Suprapubic skin (tissue), 4 donors: ENCODE measurements at regions not wholly inside any gene's neighbourhood (a gene's known extent, or its start where the extent isn't known, plus 50 kb on each side); places are given as distances from the start of the nearest gene placed in this dataset.
"Not testable (repeated sequence)": the region's sequence is repeated elsewhere in the genome, so short reads cannot be mapped to it uniquely, and the experiment has no call there.

ENCODE experiments used
- DNase-seq, 2 donors: peaks; one replicate each; pipeline ENCODE4 v3.0.0-alpha.2; 2019; ENCODE audit warnings: low spot score in 2 of 2
- H3K27ac ChIP-seq: fragments of 200-600 bp; sonication (generic); one replicate; pipeline ENCODE4 v1.5.1; 2019
- H3K27me3 ChIP-seq: fragments of 200-600 bp; sonication (generic); one replicate; pipeline ENCODE4 v1.5.1; 2019
- H3K36me3 ChIP-seq: fragments of 200-600 bp; sonication (generic); one replicate; pipeline ENCODE4 v1.5.1; 2019
- H3K4me1 ChIP-seq: fragments of 200-600 bp; sonication (generic); one replicate; pipeline ENCODE4 v1.5.1; 2019
- H3K4me3 ChIP-seq: fragments of 200-600 bp; sonication (generic); one replicate; pipeline ENCODE4 v1.5.1; 2019; ENCODE audit warnings: mild to moderate bottlenecking
- H3K9me3 ChIP-seq: fragments of 200-600 bp; sonication (generic); one replicate; pipeline ENCODE4 v1.5.1; 2019
- WGBS: methylation state at CpG from one replicate; pipeline ENCODE4 v1.1.5; 2018; 5-methylcytosine and 5-hydroxymethylcytosine counted together

DNA sequence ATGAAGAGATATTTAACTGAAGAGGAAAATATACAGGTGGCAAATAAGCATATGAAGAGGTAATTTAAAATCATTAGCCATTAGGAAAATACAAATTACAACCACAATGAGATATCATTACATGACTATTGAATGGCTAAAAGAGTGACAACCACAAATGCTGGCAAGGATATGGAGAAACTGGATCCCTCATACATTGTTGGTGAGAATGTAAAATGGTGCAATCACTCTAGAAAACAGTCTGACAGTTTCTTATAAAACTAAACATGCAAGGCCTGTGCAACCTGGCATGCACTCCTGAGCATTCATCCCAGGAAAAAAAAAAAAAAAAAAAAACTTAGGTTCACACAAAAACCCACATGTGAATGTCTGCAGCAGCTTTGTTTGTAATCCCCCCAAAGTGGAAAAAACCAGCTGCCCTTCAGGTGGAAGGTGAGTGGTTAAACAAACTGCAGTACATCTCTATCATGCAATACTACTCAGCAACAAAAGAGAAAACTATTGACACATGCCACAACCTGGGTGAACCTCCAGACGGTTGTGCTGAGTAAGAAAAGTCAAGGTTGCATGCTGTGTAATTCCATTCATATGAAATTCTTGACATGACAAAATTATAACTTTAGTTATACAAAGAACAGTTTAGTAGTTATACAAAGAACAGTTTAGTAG, 189.2 kb upstream of the IRF2BP2 start:
- not testable (repeated sequence) for H3K27ac ChIP-seq, H3K36me3 ChIP-seq, H3K9me3 ChIP-seq, H3K4me3 ChIP-seq, H3K27me3 ChIP-seq, H3K4me1 ChIP-seq, DNase-seq
- whole genome bisulfite sequencing: 83% methylated on average over 1 of the region's 1 CpG

DNA sequence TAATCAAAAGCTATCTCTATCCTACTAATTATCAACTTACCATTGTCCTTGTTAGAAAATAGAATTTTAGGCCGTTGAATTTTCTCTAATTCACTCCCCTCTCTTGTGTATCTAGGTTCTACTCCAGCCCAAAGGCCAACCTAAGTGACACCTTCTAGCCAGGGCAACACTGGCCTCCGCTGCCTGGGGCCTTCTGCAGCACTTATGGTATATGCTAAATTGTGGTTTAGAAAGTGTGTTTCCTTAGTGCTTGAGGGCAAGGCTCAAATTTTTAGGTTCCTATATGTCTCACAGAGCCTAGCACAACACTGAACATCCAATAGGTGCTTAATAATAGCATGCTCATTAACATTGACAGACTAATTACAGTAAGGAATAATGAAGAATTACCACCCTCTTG, 187.2 kb upstream of the IRF2BP2 start:
- H3K36me3 ChIP-seq, H3K4me1 ChIP-seq, DNase-seq, H3K9me3 ChIP-seq, H3K4me3 ChIP-seq, H3K27me3 ChIP-seq, H3K27ac ChIP-seq: not testable (repeated sequence)
- no CpG with 5 or more reads among the region's 2 CpGs for WGBS

DNA sequence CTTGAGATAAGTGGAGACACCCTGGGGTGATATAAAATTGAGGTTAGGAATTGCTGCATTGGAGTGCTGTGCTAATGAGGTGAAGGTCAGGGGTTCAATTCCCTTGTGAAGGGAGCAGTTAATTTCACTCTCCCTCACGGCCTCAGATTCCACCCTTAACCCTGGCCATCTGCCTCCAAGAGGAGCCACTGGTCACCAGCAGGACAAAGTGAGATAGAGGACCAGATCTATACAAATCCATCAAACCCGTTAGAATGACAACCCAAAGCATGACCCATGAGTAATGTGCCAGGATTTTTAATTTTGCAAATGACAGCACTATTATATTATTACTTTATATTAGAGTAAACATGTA, 186.4 kb upstream of the IRF2BP2 start:
- not testable (repeated sequence) for H3K27ac ChIP-seq, H3K4me3 ChIP-seq, H3K36me3 ChIP-seq, H3K4me1 ChIP-seq, H3K27me3 ChIP-seq, H3K9me3 ChIP-seq, DNase-seq
- WGBS: 81% methylated on average over 2 of the region's 2 CpGs

DNA sequence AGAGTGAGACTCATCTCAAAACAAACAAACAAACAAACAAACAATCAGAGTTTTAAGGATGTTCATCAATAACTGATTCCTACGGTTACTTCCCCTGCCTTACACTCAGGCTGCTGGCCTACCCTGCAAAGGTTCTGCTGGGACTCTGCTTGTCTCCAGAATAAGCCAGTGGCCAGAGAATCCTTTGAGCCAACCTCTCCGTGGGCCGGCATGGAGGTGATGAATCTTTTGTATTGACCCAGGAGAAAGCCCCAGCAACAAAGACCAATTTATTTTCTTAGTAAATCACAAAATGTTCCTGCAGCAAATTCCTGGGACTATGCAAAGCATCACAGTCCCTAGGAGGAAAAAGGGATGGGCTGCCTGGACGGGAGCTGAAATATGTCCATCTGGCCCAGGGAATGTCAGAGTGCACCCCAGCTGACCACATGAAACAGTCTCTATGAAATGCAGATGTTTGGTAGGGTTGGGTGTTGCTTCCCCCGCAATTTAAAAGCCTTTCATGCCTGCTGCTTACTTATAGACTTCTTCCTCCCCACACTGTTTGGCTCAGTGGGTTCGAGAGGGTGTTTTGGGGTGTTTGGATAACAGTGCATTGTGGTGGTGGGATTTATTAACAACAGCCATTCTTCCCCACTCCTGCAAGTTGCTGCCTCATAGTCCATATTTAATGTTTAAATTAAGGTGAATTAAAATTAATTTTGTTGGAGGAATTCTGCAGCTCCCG, 185.9 kb upstream of the IRF2BP2 start:
- H3K4me3 ChIP-seq, H3K4me1 ChIP-seq: not testable (repeated sequence)
- WGBS: 69% methylated on average over 7 of the region's 7 CpGs

DNA sequence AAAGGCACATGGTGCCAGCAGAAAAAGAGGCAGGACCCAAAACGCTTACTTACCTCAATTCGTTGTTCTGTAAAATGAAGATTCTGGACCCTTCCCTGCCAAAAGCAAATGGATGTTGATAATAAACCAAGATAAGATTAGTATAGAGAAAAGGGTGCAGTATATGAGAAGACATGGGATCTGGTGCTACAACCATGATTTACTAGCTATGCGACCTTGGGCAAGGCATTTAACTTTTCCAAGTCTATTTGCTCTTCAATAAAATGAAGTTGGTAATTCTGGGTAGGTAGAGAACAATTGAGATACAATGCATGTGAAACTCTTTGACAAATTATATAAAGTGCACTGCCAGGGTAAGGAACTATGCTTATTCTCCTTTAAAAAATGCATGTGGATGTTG, 185.0 kb upstream of the IRF2BP2 start:
- WGBS: 94% methylated on average over 2 of the region's 3 CpGs
- not testable (repeated sequence) for H3K27ac ChIP-seq, H3K36me3 ChIP-seq, H3K27me3 ChIP-seq, H3K4me3 ChIP-seq, H3K4me1 ChIP-seq, DNase-seq, H3K9me3 ChIP-seq

More for the DNA sequence above, 185.9 kb upstream of the IRF2BP2 start:
- H3K27me3 ChIP-seq, H3K9me3 ChIP-seq, DNase-seq, H3K36me3 ChIP-seq, H3K27ac ChIP-seq: not testable (repeated sequence)

DNA sequence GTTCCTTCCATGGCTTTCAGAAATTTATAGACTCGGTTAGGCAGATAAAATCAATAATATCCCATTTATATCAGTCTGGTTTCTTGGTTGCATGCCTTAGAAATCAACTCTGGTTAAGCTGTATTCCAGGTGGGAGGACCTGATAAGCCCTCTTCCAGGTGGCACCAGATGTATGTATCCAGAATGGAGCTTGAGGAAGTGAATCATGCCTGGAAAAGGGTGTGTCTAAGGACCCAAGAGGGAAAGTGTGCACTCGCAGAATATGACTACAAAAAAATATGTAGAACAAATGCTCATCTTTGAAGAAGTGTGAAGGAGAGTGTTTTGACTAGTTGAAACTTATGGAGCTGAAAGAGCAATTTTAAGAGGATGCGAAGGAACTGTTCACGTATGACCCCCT, 184.5 kb upstream of the IRF2BP2 start:
- H3K4me3 ChIP-seq, H3K36me3 ChIP-seq, DNase-seq, H3K4me1 ChIP-seq, H3K27me3 ChIP-seq, H3K27ac ChIP-seq, H3K9me3 ChIP-seq: not testable (repeated sequence)
- WGBS: 40% methylated on average over 1 of the region's 4 CpGs

DNA sequence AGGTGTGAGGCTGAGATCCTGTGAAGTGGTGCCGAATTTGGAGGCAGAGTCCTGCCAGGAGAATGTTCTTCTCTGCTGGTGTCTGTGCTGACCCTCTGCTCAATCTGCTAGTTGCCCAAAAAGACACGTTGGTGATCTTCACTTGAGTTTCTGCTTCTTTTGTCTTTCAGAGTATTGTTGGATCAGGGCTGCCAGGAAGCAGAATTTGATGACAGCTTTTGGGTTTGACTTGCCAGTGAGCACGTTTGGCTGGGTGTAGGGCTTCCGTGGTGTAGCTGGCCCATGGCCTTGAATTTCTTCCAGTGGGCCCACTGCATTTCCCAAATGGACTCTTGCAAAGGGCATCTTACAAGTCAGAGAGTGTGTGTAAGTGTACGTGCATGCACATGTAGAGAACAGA, 183.9 kb upstream of the IRF2BP2 start:
- not testable (repeated sequence) for H3K4me3 ChIP-seq, H3K36me3 ChIP-seq, H3K4me1 ChIP-seq, DNase-seq, H3K9me3 ChIP-seq, H3K27me3 ChIP-seq, H3K27ac ChIP-seq
- no CpG with 5 or more reads among the region's 5 CpGs for WGBS

DNA sequence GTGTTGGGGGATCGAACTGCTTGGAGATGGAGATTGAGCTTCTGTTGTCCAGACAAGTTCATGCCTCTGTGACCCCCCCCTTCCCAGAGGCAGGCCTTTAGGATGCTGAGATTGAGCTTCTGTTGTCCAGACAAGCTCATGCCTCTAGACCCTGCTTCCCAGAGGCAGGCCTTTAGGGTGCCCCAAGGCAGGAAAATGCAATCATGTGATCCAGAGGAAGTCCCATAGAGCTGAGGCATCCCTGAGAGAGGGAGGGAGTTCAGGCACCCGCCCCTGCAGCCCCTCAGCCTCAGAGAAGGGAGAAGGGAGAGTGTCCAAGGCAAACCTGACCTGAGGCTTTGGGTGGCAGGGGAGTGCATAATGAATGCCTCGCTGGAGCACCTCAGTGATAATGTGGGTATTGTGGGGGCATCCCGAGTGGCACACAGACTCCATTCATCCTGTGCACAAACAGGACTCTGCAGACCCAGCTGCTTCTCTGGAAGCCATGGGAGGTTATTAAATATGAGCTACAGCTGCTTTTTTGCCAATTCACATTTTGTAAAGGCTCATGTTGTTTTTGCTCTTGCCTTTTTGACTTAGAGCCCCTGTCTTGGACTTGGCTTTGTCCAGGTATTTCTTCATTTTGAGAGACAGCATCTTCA, 182.4 kb upstream of the IRF2BP2 start:
- H3K9me3 ChIP-seq, H3K36me3 ChIP-seq, H3K27ac ChIP-seq, H3K4me3 ChIP-seq, DNase-seq, H3K27me3 ChIP-seq, H3K4me1 ChIP-seq: not testable (repeated sequence)
- 72% methylated on average over 4 of the region's 4 CpGs for WGBS

DNA sequence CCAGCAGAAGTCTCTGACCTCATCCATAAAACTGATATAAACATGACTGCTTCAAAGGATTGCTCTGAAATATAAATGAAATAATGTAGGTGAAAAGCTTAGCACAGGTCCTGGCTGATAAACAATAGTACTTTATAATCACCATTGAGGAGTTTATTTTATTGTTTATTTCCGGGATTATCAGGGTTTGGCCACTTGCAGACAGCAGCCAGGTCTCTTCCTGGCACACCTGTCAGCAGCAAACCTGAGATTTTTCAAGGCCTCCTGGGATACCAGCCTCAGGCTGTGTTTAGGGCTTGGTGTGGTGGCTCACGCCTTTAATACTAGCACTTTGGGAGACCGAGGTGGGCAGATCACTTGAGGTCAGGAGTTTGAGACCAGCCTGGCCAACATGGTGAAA, 181.6 kb upstream of the IRF2BP2 start:
- H3K4me3 ChIP-seq, H3K27me3 ChIP-seq, H3K9me3 ChIP-seq, DNase-seq, H3K36me3 ChIP-seq, H3K4me1 ChIP-seq, H3K27ac ChIP-seq: not testable (repeated sequence)
- 80% methylated on average over 1 of the region's 3 CpGs for WGBS

DNA sequence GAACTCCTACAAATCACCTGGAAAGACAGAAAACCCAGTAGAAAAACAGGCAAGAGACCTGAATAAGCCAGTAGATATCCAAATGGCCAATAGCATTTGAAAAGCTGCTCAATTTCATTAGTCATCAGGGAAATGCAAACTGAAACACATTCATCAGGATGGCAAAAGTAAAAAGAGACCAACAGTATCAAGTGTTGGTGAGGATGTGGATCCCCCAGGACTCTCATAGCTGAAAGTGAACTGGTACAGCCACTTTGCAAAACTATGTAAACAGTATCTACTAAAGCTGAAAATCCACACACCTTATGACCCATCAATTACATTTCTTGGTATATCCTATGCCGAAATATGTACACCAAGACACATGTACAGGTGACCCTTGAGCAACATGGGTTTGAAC, 180.4 kb upstream of the IRF2BP2 start:
- H3K9me3 ChIP-seq, H3K4me3 ChIP-seq, H3K27me3 ChIP-seq, DNase-seq, H3K4me1 ChIP-seq, H3K27ac ChIP-seq, H3K36me3 ChIP-seq: not testable (repeated sequence)
- no CpG with 5 or more reads among the region's 1 CpG for WGBS

DNA sequence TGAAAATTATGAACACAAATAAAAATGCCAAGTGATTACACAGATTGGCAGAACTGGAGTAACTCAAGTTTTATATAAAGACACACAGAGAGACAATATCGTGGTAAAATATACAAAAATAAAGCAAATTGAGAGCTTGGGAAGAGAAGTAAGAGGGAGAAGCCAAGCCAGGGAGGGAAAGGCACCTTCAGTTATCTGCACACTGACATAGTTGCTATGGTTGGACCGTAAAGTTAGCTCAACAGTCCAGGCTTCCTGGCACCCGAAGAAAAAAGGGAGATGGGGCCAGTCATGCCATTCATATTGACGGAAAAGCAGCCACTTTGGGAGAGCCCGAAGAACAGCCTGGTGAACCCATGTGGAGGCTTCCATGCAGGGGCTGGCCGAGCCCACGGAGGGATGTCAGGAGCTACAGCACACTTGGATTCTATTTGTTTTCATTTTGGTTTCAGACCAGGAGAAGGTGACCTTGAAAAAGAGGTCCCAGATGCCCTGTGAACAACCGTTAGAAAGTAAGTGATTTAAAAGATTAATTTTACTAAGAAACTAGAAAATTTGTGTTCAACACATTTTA, 177.1 kb upstream of the IRF2BP2 start:
- not testable (repeated sequence) for H3K27ac ChIP-seq, H3K4me3 ChIP-seq, H3K4me1 ChIP-seq, H3K27me3 ChIP-seq, H3K36me3 ChIP-seq, H3K9me3 ChIP-seq, DNase-seq
- WGBS: 85% methylated on average over 6 of the region's 8 CpGs

DNA sequence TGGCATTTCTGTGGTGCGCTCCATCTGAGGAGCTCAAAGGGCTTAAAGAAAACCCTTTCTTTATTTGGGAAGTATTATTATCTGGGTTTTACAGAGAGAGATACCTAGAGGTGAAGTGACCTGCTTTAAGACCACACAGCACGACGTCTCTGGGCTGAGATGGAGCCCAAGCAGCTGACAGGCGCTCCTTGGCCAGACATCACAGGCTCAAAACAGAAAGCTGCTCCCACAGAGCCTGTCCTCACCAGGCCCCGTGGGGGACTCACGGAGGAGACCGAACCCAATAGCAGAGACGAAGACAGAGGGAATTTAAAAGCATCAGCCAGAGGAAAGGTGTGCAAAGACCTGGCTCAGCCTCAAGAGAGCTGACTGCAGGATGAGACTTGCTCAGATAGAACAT, 175.9 kb upstream of the IRF2BP2 start:
- H3K27ac ChIP-seq, H3K36me3 ChIP-seq, H3K9me3 ChIP-seq, H3K4me1 ChIP-seq, H3K4me3 ChIP-seq, DNase-seq: not testable (repeated sequence)
- H3K27me3 ChIP-seq: peaks cover 14% of the 10 kb centered on the region
- 100% methylated on average over 1 of the region's 8 CpGs for WGBS

DNA sequence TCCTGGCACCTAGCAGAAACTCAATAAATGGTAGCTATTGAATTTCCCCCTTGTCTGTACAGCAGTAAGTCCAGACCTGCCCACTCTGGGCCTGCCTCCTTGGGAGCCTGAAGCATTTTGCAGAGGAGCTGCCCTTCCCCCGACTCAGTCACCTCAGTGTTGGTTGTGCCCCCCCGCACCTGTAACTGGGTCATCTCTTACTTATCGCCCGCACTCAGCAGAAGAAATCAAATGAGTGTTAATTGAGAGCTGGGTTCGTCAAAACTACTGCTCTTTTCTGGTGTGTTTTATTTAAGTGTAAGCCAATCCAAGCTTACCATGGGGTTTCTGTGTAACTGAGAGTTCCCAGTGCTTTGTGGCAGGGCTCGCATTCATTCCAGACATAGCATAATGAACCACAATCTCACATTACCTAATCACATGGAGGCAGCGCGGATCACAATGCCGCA, 175.5 kb upstream of the IRF2BP2 start:
- H3K4me1 ChIP-seq, H3K9me3 ChIP-seq, H3K36me3 ChIP-seq, DNase-seq, H3K4me3 ChIP-seq, H3K27ac ChIP-seq: not testable (repeated sequence)
- WGBS: 97% methylated on average over 4 of the region's 9 CpGs
- peaks cover 19% of the 10 kb centered on the region for H3K27me3 ChIP-seq

DNA sequence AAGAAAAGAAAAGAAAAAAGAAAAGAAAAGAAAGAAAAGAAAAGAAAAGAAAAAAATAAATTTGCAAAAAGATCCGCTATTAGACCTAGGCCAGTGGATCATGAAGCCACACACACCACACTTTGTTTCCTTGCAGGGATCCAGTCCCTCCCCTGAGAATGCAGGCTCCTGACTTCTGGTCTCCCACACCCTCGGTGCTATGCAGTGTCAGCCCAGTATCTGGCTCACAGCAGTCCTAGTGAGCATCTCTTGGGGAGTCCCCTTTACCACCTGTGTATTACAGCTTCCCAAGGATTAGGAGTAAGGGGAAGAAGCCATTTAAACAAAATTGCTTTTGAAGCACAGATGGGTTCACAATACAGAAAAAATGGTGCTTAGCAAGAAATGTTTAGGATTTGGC, 174.1 kb upstream of the IRF2BP2 start:
- not testable (repeated sequence) for DNase-seq, H3K36me3 ChIP-seq, H3K9me3 ChIP-seq, H3K4me3 ChIP-seq, H3K4me1 ChIP-seq, H3K27ac ChIP-seq
- 73% methylated on average over 2 of the region's 2 CpGs for WGBS
- peaks cover 30% of the 10 kb centered on the region for H3K27me3 ChIP-seq
